SK-N-SH (cell line): ENCODE measurements at regions not wholly inside any gene's neighbourhood (a gene's known extent, or its start where the extent isn't known, plus 50 kb on each side); places are given as distances from the start of the nearest gene placed in this dataset.

ENCODE experiments used
- CTCF ChIA-PET: fragments of 300-600, 350-600 bp; formaldehyde crosslinking; extraction: SDS; loops from one replicate; lab custom pipeline; 2021; lab: Yijun Ruan, JAX
- POLR2A ChIA-PET: fragments of 350-600 bp; sonication (Branson Sonifier 250); formaldehyde crosslinking; extraction: SDS; loops from one replicate; lab custom pipeline; 2020; ENCODE audit warnings: antibody characterized with exemption, inconsistent platforms; lab: Yijun Ruan, JAX
- DNase-seq: peaks from one replicate; pipeline ENCODE4 v3.0.0; 2012
- H2AFZ ChIP-seq: fragments of 200-600 bp; sonication (generic); 2 replicates; pipeline ENCODE4 v1.8.1; 2016; ENCODE audit warnings: antibody characterized with exemption, mild to moderate bottlenecking, low read depth
- H3F3A ChIP-seq: fragments of 200-600 bp; sonication (generic); replicated peaks from 2 replicates; pipeline ENCODE3; 2016; ENCODE audit warnings: antibody characterized with exemption, mild to moderate bottlenecking; ENCODE audit not compliant: insufficient read depth
- H3K27ac ChIP-seq, 2 experiments: fragments of 200-500 bp in 1 of 2; fragments of 200-600 bp in 1 of 2; sonication (Bioruptor generic) in 1 of 2; sonication (generic), shearing (Covaris generic) in 1 of 2; 2 replicates each; pipeline versions ENCODE4 v1.5.1 to v1.6.1; 2014 to 2016; ENCODE audit warnings: low read depth in 2 of 2, inconsistent platforms in 1 of 2, low read length in 1 of 2, mild to moderate bottlenecking in 1 of 2, mixed read lengths in 1 of 2
- H3K27me3 ChIP-seq: fragments of 200-600 bp; sonication (generic), shearing (Covaris generic); 2 replicates; pipeline ENCODE4 v1.6.1; 2016; ENCODE audit warnings: mixed run types; ENCODE audit not compliant: insufficient read depth
- H3K36me3 ChIP-seq, 2 experiments: fragments of 200-500 bp in 1 of 2; fragments of 200-600 bp in 1 of 2; sonication (Bioruptor generic) in 1 of 2; sonication (generic) in 1 of 2; replicated peaks in 1 of 2; 2 replicates each; pipeline versions ENCODE3 to v1.5.1; 2014 to 2016; ENCODE audit warnings: low read length in 1 of 2, mild to moderate bottlenecking in 1 of 2; ENCODE audit not compliant: insufficient read depth in 2 of 2, control insufficient read depth in 1 of 2
- H3K4me1 ChIP-seq, 2 experiments: fragments of 200-500 bp in 1 of 2; fragments of 200-600 bp in 1 of 2; sonication (Bioruptor generic) in 1 of 2; sonication (generic), shearing (Covaris generic) in 1 of 2; 2 replicates each; pipeline versions ENCODE4 v1.5.1 to v1.6.1; 2014 to 2016; ENCODE audit warnings: low read depth in 1 of 2, low read length in 1 of 2, mixed run types in 1 of 2; ENCODE audit not compliant: insufficient read depth in 2 of 2, control insufficient read depth in 1 of 2
- H3K4me2 ChIP-seq: fragments of 200-600 bp; sonication (generic), shearing (Covaris generic); 2 replicates; pipeline ENCODE4 v1.6.1; 2017; ENCODE audit warnings: mixed run types
- H3K4me3 ChIP-seq, 2 experiments: fragments of 200-500 bp in 1 of 2; fragments of 200-600 bp in 1 of 2; sonication (Bioruptor generic) in 1 of 2; sonication (generic), shearing (Covaris generic) in 1 of 2; 2 replicates each; pipeline versions ENCODE4 v1.5.1 to v1.8.1; 2014 to 2016; ENCODE audit warnings: low read depth in 2 of 2, inconsistent platforms in 1 of 2, low read length in 1 of 2, mild to moderate bottlenecking in 1 of 2, mixed read lengths in 1 of 2, moderate library complexity in 1 of 2
- H3K79me2 ChIP-seq: fragments of 200-600 bp; sonication (generic); 2 replicates; pipeline ENCODE4 v1.8.1; 2017; ENCODE audit warnings: mild to moderate bottlenecking; ENCODE audit not compliant: insufficient read depth
- H3K9ac ChIP-seq: fragments of 200-600 bp; sonication (generic); 2 replicates; pipeline ENCODE4 v1.6.1; 2017; ENCODE audit warnings: mixed run types
- H3K9me2 ChIP-seq: fragments of 200-600 bp; sonication (generic); 2 replicates; pipeline ENCODE4 v1.6.1; 2017; ENCODE audit warnings: mixed run types
- H3K9me3 ChIP-seq: fragments of 200-600 bp; sonication (generic); 2 replicates; pipeline ENCODE4 v1.6.1; 2017; ENCODE audit warnings: mixed run types, mild to moderate bottlenecking, moderate library complexity
- H4K20me1 ChIP-seq: fragments of 200-600 bp; sonication (generic); 2 replicates; pipeline ENCODE4 v1.6.1; 2017; ENCODE audit warnings: mild to moderate bottlenecking, mixed run types; ENCODE audit not compliant: insufficient read depth
- CTCF ChIP-seq: fragments of 200-600 bp; sonication (generic); IDR thresholded peaks from 2 replicates; pipeline ENCODE4 v1.6.1; 2017; ENCODE audit warnings: antibody characterized with exemption, mild to moderate bottlenecking, moderate library complexity
- ELF1 ChIP-seq: IDR thresholded peaks from 2 replicates; pipeline ENCODE4 v1.4.0; 2012
- EZH2phosphoT487 ChIP-seq: fragments of 200-600 bp; sonication (generic); IDR thresholded peaks from 2 replicates; pipeline ENCODE4 v1.6.1; 2017; ENCODE audit warnings: low read depth, mixed run types, mild to moderate bottlenecking, antibody characterized with exemption, moderate library complexity, borderline replicate concordance
- FOSL2 ChIP-seq: IDR thresholded peaks from 2 replicates; pipeline ENCODE4 v1.4.0; 2012; ENCODE audit warnings: low read depth, mild to moderate bottlenecking, moderate library complexity, borderline replicate concordance
- FOXJ3 ChIP-seq: sonication (generic); formaldehyde crosslinking; IDR thresholded peaks from 2 replicates; pipeline ENCODE4 v1.5.1; 2020; ENCODE audit warnings: mild to moderate bottlenecking, missing genetic modification reagents
- GATA2 ChIP-seq: sonication (generic); formaldehyde crosslinking; IDR thresholded peaks from 2 replicates; pipeline ENCODE4 v1.5.0; 2020; ENCODE audit warnings: mild to moderate bottlenecking, missing genetic modification reagents
- MXI1 ChIP-seq: IDR thresholded peaks from 2 replicates; pipeline ENCODE4 v1.6.1; 2012; ENCODE audit warnings: mild to moderate bottlenecking, low read depth, low read length, improper control_type of control experiment
- NFIC ChIP-seq: IDR thresholded peaks from 2 replicates; pipeline ENCODE4 v1.4.0; 2012; ENCODE audit warnings: borderline replicate concordance
- POLR2AphosphoS5 ChIP-seq: IDR thresholded peaks from 2 replicates; pipeline ENCODE4 v1.6.1; 2012; ENCODE audit warnings: low read depth, low read length
- RAD21 ChIP-seq: IDR thresholded peaks from 2 replicates; pipeline ENCODE4 v1.6.1; 2012; ENCODE audit warnings: mild to moderate bottlenecking, low read length
- REST ChIP-seq: IDR thresholded peaks from 2 replicates; pipeline ENCODE4 v1.6.1; 2012; ENCODE audit warnings: mild to moderate bottlenecking, low read depth, low read length, moderate library complexity
- TAF1 ChIP-seq: IDR thresholded peaks from 2 replicates; pipeline ENCODE4 v1.6.1; 2012; ENCODE audit warnings: low read depth, mild to moderate bottlenecking, low read length, moderate library complexity, borderline replicate concordance
- TEAD4 ChIP-seq: IDR thresholded peaks from 2 replicates; pipeline ENCODE4 v1.4.0; 2012; ENCODE audit warnings: mild to moderate bottlenecking, borderline replicate concordance; ENCODE audit not compliant: insufficient read depth
- USF2 ChIP-seq: fragments of 150-350 bp; IDR thresholded peaks from 2 replicates; pipeline ENCODE4 v1.6.1; 2017; ENCODE audit warnings: antibody characterized with exemption, low read length, low read depth, borderline replicate concordance
- WGBS: methylation state at CpG from one replicate; pipeline ENCODE4 v1.1.6; 2017; ENCODE audit warnings: low lambda C conversion rate; 5-methylcytosine and 5-hydroxymethylcytosine counted together

- Histone ChIP-seq H4K20me1 (no peaks in the 10 kb centered on the region), H3K9me3 (no peaks in the 10 kb centered on the region), H3K9ac (no peak overlapping the region), H2AFZ (no peak overlapping the region), H3K4me3 (no peak overlapping the region; a peak in 1 of 4 replicates), H3K4me1 (no peaks in the 10 kb centered on the region), H3K4me2 (no peak overlapping the region), H3K36me3 (no peaks in the 10 kb centered on the region), H3K79me2 (no peaks in the 10 kb centered on the region), H3K27ac (no peak overlapping the region), H3F3A (no peaks in the 10 kb centered on the region), H3K9me2 (no peaks in the 10 kb centered on the region), H3K27me3 (no peaks in the 10 kb centered on the region)
- POLR2A ChIA-PET: no interaction called here
- no peak for TF ChIP-seq ELF1
- peak; percentile 47 for TF ChIP-seq CTCF
- no peak for TF ChIP-seq FOXJ3 (CRISPR knock-in tag)
- DNase-seq: peak; percentile 22
- WGBS: 74% methylated on average over 1 of the region's 1 CpG
- CTCF ChIA-PET: interaction anchor here (1.0 to 1.7 kb wide), 2 partner anchors 15 to 397 kb away, joined by 3 to 4 read pairs; no protein-coding TSS in a partner anchor
Measured at GRCh38 chr1:80656014-80656636, 1144.6 kb upstream of the ADGRL2 start.

- 12% methylated on average over 2 of the region's 2 CpGs for whole genome bisulfite sequencing
- H3K79me2 ChIP-seq: no peaks in the 10 kb centered on the region
- TF ChIP-seq TEAD4 (no peak), GATA2 (CRISPR knock-in tag) (no peak), FOXJ3 (CRISPR knock-in tag) (no peak), EZH2phosphoT487 (no peak), RAD21 (no peak), USF2 (no peak)
- no peaks in the 10 kb centered on the region for H3K36me3 ChIP-seq
- H2AFZ ChIP-seq: no peak overlapping the region
- H3K27ac ChIP-seq: no peak overlapping the region
- no peaks in the 10 kb centered on the region for H4K20me1 ChIP-seq
- H3K9me2 ChIP-seq: no peaks in the 10 kb centered on the region
- CTCF ChIA-PET: no interaction called here
- no peak overlapping the region for H3K4me2 ChIP-seq
- H3K4me1 ChIP-seq: no peaks in the 10 kb centered on the region
- DNase-seq: no peak
- POLR2A ChIA-PET: no interaction called here
- no peak overlapping the region for H3K4me3 ChIP-seq
- no peaks in the 10 kb centered on the region for H3F3A ChIP-seq
- no peak overlapping the region for H3K9ac ChIP-seq
- no peaks in the 10 kb centered on the region for H3K27me3 ChIP-seq
- H3K9me3 ChIP-seq: no peaks in the 10 kb centered on the region
Measured at GRCh38 chr1:80646053-80646452, 1154.7 kb upstream of the ADGRL2 start.

- Histone ChIP-seq H3K4me2 (no peak overlapping the region), H3K36me3 (no peaks in the 10 kb centered on the region), H3K9me3 (no peaks in the 10 kb centered on the region), H3K27ac (no peak overlapping the region)
- no peak for TF ChIP-seq TEAD4
- no peak for TF ChIP-seq TAF1
- TF ChIP-seq REST: no peak
- TF ChIP-seq MXI1: no peak
- TF ChIP-seq NFIC: no peak
- no peak for TF ChIP-seq FOSL2
- no peak for TF ChIP-seq POLR2AphosphoS5
- TF ChIP-seq, all 33 proteins: peak for 0
- ChIA-PET CTCF (no interaction called here), POLR2A (no interaction called here)
- H4K20me1 ChIP-seq: no peaks in the 10 kb centered on the region
- H3K9me2 ChIP-seq: no peaks in the 10 kb centered on the region
- H3K9ac ChIP-seq: no peak overlapping the region
- no peak overlapping the region for H3K4me3 ChIP-seq
- no peaks in the 10 kb centered on the region for H3K79me2 ChIP-seq
- H3K27me3 ChIP-seq: no peaks in the 10 kb centered on the region
- no peaks in the 10 kb centered on the region for H3F3A ChIP-seq
- DNase-seq: no peak
- H2AFZ ChIP-seq: no peak overlapping the region
- H3K4me1 ChIP-seq: no peaks in the 10 kb centered on the region
Measured at GRCh38 chr1:80645621-80646020, 1155.1 kb upstream of the ADGRL2 start.
